Glomerular endothelial cell (primary cell): ENCODE measurements at regions not wholly inside any gene's neighbourhood (a gene's known extent, or its start where the extent isn't known, plus 50 kb on each side); places are given as distances from the start of the nearest gene placed in this dataset.

ENCODE experiments used
- DNase-seq: peaks from one replicate; pipeline ENCODE4 v3.0.0-alpha.2; 2011; ENCODE audit warnings: low read depth, low spot score; ENCODE audit errors: extremely low read depth

GRCh38 chr13:70424928-70425327 lies 316.7 kb upstream of the KLHL1 start:
- DNase-seq = no peak

DNA sequence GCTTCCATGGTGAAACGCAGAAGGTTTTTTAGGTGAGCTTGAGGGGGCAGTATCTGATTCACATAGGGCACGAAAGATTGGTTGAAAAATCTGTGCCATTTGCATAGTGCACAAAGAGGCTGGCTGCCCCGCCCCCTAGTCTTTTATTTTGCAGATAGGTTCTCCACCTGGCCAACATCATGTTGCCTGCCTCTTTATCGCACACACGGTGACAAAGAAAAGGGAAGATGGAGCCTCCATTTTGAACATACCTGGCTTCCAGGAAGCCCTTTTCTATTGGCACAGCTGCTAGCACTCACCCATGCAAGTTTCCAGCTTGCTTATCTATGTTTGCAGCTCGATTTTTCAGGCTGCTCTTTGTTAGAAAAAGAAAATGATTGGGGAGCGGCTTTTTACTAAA lies 316.2 kb upstream of the KLHL1 start:
- no peak for DNase-seq

GRCh38 chr13:70415136-70415535 lies 306.9 kb upstream of the KLHL1 start:
- DNase-seq = no peak

GRCh38 chr13:70408865-70409264 lies 300.6 kb upstream of the KLHL1 start:
- no peak for DNase-seq

DNA sequence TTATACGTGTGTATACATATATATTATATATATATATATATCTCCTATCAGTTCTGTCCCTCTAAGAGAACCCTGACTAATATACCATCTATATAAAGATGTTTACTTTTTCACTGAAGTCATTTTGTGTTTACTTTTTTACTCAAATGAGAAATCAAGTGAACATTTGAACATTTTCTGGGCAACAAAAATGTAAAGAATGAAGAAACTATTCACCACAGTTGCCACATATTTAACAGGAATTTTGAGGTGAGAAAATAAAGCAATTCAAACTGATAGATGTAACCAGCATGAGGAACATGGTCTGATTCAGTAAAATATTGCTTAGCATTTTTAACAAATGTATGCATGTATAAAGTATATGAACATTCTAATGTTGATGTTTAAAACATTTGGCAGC lies 299.2 kb upstream of the KLHL1 start:
- no peak for DNase-seq

DNA sequence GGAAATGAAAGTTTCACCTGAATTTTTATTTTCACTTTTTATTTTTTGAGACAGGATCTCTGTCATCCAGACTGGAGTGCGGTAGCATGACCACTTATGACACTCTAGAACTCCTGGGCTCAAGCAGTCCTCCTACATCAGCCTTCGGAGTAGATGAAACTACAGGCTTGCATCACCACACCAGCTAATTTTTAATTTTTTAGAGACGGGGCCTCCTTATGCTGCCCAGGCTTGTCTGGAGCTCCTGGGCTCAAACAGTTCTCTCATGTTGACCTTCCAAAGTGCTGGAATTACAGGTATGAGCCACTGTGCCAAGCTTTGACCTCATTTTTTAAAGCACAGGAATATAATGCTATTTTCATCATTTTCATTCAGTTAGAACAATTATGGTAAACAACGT lies 297.0 kb upstream of the KLHL1 start:
- DNase-seq = no peak

GRCh38 chr13:70394031-70394548 lies 285.8 kb upstream of the KLHL1 start:
- DNase-seq = no peak

DNA sequence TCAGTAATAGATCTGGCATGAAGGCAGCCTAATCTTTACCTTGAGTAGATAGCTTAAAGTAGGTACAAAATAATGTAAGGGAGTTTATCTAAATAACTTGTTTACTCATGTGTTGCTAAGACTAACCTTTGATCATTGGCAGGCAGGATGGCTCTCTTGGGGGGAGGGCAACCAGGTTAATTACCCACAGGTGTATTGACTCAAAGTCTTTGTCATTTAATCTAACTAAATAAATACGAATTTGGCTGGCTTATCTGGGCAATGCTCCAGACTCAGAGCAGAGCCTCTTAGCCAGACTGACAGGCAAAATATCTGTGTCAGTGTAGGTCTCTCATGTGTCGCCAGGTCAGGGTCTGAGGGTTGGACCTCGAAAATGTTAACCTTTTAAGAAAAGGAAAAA lies 283.4 kb upstream of the KLHL1 start:
- DNase-seq = no peak

DNA sequence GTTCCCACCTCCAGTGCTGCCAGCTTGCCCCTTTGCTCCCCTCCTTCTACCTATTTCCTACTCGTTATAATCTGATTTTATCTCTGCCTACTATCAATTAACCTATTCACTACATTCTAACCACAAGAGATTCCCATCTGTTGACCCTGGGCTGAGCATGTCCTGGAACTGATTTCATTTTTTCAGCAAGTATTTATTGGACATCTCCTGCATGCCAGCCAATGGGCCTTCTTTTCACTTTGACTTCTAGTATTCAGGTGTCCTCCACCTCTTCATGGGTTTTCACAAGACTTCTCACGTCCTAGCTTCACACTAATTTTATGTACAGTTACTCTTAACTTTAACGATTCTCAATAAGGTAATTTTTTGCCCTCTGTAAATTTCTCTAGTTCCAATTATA lies 282.7 kb upstream of the KLHL1 start:
- DNase-seq = no peak

DNA sequence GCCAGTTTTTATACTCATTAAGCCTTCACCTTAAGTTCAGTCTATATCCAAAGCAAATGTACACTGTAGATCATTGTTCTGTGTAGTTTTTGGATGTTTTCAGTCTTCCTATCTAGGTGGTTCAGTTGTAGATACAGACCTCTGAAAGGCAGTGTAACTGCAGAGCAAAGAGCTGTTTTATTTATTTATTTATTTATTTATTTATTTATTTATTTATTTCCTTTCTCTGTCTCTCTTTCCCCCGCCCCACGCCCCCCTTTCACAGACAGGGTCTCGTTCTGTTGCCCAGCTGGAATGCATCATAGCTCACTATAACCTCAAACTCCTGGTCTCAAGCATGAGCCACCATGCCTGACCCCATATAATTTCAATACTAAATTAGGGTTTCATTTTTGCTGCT lies 281.8 kb upstream of the KLHL1 start:
- DNase-seq = no peak

DNA sequence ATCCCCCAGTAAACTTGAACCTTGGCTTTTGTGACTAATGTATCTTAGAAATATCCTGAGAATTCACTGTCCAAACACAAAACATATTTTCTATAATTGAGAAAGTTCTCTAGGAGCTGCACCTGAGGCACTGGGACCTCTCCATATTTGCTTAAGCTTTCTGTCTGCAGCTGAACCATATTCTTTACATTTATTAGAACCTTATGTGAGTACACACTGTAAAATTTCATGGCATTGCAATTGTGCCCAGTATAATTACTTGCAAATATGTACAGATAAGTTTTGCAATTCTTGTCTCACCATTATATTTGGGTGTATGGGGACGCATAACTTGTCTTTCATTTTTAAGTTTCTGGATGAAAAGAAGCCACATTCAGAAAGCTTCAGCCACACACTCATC lies 280.7 kb upstream of the KLHL1 start:
- no peak for DNase-seq

DNA sequence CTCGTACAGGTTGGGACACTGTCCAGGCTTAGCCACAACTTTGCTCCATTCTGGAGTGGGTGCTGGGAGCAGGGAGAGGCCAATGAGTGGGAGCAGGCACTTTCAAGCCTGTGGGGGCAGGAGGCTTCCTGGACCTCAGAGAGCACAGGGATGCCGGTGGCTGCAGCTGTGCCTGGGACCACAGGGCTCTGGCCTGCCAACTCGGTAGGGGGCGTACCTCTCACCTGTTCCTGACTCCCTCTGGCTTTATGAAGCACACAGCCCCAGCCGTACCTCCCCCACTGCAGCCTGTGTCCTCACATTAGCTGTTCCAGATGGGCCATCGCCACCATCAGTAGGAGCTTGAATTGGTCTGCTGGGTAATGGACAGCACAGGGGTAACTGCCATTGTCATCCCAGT lies 278.7 kb upstream of the KLHL1 start:
- no peak for DNase-seq

GRCh38 chr13:70385852-70386251 lies 277.6 kb upstream of the KLHL1 start:
- no peak for DNase-seq

DNA sequence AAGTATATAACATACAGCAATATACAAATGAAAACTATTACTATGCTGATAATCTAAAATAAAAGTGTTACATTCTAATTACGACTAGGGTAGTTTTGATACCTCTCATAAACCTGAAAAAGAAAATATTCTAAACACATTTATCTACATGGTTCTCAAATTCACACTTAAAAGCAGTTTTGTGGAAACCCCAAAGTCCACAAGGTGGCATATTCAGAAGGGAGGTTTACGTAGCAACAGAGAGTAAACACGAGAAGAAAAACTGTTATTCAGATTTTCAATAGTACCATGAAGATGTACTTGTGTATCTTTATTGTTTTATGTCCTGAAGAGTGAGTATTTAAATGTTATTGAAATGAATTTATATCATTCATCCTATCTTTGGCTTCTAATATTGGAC lies 275.9 kb upstream of the KLHL1 start:
- no peak for DNase-seq

DNA sequence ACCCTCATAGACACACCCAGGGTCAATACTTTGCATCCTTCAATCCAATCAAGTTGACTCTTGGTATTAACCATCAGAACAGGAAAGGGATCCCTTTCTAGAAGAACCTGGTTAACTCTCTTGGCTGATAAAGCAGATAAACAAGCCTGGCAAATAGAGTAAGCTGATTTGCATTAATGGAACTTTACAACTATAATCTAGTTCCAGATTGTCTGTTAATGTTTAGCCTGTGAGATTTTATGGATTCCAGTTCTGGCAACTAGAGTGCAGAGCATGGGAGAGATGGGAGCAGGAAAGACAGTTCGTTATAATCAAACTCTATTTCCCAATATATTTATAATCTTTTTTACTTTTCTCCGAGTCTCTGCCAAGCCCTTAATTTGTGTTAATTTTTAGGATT lies 272.6 kb upstream of the KLHL1 start:
- no peak for DNase-seq

- no peak for DNase-seq
Measured at GRCh38 chr13:70375718-70376117, 267.5 kb upstream of the KLHL1 start.

GRCh38 chr13:70370924-70371323 lies 262.7 kb upstream of the KLHL1 start:
- no peak for DNase-seq

GRCh38 chr13:70366720-70367119 lies 258.5 kb upstream of the KLHL1 start:
- no peak for DNase-seq

DNA sequence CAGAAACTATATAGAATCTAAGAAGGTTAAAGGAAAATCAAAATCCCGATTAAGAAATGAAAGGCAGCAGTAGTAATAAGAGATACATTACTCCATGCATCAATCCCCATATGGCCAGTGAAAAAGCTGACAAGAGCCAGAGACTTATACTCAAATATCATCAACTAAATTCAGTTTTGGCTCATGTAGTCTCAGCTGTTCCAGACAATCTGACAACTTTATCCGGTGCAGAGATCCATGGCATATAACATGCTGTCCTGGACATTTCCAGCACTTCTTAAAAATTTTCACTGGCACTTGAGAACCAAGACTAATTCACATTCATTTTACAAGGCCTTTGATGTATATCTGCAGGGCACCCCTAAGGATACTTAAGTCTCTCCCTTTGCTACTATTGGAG lies 255.7 kb upstream of the KLHL1 start:
- DNase-seq = no peak

- no peak for DNase-seq
Measured at GRCh38 chr13:70362820-70363570, 254.7 kb upstream of the KLHL1 start.

DNA sequence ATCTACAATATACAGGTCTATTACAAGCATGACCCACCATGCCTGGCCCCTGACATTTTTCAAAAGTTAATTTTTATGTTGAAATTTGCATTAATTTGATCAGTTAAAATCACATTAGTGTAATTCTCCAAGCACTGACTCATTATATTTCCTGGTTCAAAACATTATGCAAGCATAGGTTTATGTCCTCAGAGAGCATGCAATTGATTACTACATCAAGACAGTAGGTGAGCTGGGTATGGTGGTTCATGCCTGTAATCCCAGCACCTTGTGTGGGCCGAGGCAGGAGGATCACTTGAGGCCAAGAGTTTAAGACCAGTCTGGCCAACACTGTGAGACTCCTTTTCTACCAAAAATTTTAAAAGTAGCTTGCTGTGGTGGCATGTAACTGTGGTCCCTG lies 248.8 kb upstream of the KLHL1 start:
- DNase-seq = no peak

GRCh38 chr13:70353096-70353495 lies 244.8 kb upstream of the KLHL1 start:
- DNase-seq = no peak
